ENCODE measurements at regions not wholly inside any gene's neighbourhood (a gene's known extent, or its start where the extent isn't known, plus 50 kb on each side); places are given as distances from the start of the nearest gene placed in this dataset.
"Not testable (repeated sequence)": the region's sequence is repeated elsewhere in the genome, so short reads cannot be mapped to it uniquely, and the experiment has no call there.

DNA sequence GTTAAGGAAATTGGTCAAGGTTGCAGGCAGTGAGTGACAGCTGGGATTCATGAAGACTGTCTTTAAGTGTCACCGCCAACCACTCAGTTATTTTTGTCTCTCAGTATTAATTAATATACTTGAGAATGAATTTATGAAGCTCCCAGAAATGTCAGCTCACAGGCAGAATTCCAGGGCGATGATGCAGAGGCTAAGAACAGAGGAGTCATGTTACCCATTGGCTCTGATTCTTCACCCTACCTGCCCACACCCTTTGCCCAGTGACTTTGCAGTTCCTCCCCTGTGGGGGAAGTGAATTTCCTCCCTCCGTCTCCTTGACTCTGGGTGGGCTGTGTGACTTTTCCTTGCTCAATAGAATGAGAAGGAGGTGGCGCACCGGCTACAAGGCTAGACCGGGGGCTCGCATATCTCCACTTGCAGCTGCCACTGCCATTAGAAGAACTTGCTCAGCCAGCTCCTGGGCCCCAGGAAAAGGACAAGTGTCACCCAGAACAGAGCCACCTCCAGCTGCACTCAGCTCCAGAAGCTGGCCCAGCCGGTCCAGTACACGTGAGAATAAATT, 157.1 kb upstream of the PRKCQ start:
- DNase-seq (ENCODE audit: low read depth, low spot score), result peak; percentile 23

DNA sequence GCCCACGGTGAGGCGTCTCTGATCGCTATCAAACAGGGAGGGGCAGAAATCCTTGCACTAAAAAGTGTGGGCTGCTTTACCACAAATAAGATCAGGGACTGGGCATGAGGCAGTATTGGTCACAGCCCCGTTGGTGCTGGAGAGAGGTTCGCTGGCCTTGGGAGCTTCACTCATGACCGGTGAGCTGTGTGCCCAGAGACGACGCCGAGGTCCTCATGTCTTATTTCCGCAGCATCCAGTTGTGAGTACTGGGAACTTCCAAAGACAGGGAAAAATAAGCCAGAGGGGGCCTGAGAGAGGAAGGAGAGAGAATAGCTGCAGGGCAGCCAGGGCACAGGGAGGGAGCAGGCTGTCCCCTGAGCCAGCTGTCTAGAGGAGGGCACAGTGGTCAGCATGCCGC, 154.2 kb upstream of the PRKCQ start:
- no peak for DNase-seq (ENCODE audit: low read depth, low spot score)

DNA sequence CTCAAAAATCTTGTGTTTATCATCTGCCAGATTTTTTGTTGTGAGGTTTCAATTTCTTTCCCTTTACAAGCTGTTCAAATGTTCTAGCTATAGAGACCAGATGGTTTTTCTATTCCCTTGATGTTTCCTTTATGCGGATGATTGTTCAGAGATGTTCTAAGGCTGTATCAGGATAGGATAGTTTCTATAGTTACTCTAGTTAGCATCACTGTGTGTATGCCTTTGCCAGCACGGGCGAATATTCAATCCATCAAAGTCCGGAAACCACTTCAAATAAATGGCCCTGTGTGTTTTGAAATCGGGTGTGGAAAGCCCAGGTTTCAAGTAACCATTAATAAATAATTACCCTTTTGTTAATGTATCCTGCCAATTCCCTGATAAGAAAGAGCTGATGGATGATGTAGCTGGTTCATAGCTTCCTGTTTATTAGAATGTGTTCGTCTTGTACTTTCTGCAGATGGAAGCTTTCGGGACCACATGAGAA, 149.8 kb upstream of the PRKCQ start:
- DNase-seq (ENCODE audit: low read depth, low spot score), result no peak

DNA sequence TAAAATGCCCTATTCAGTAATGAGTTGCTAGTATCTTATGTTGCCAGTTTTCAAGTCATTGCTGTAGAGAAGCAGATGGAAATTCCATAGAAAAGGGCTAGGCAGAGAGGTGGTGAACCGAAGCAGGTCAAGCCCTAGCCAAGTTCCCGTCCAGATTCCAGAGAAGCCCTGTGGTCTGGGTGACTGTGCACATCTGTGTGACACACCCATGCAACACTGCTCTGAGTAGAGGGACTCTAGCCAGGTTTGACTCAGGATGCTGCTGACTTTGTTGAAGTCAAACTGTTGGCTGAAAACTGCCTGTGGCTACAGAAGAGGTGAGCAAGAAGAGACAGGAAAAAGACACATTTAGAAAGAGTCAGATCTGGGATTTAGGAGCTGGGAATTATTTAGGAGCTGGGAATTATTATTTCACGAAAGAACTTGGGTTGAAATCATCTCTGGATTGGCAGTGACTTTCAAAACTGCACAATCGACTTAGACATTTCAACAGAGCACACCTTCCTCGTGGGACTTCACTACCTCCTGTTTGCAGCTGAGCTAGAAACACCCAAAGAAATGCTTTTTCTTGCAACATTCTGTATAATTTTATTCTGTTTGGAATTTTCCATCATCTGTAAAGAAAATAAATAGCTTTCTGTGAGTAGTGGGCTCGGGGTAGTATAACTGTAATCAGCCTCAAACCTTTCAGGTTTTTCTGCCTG, 149.1 kb upstream of the PRKCQ start:
- no peak for DNase-seq (ENCODE audit: low read depth, low spot score)

DNA sequence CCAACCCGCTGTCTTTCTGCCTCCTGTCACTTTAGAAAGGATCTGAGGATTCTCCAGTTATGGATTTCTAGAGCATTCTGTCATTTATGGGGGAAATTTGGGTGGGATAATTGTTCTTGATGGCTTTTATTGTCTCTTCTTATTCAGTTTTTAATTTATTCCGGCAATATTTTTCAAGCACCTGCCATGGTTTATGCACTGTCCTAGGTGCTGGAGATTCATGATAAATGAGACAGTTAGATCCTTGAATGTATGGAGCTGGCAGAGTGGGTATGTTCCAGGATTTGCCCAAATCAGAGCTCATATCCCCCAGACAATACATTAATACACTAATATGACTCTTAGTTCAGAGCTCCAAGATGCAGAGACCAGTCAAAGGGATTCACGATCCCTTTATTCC, 146.8 kb upstream of the PRKCQ start:
- DNase-seq (ENCODE audit: low read depth, low spot score), result no peak

DNA sequence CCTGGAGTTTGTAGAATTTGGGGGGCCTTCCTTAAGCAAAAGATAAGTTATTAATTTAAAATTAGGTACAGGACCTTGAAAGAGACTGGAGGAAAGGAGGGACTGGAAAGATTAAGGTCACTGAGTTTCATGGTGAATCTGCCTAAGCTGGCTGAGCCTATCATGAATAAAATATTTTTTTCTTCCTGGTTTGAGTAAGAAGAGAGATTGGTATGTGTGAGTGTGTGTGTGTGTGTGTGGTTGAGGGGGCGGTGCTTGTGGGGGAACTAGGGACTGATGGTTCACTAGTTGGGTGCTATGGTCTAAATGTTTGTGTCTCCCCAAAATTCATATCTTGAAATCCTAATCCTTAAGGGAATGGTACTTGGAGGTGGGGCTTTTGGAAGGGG, 142.5 kb upstream of the PRKCQ start:
- DNase-seq (ENCODE audit: low read depth, low spot score), result no peak

GRCh38 chr10:6721964-6722615, 142.0 kb upstream of the PRKCQ start:
- DNase-seq (ENCODE audit: low read depth, low spot score), result no peak

DNA sequence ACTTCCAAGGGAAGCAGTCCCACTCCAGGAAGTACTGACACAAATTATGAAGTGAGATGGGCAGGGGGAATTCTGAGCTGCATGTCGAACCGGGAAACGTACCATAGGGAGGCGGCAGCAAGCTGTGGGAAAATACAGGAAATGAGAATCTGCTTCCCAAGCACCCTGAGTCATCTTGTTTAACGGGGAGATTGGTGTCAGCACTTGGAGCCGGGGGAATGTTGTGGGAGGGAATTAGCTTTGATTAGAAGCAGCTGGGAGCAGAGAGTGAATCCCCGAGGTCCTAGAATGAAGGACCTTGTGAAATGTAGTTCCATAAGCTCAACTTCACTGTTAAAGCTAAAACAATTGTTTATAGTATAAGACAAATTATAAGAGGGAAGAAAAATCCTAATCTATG, 141.4 kb upstream of the PRKCQ start:
- peak; percentile 43 for DNase-seq (ENCODE audit: low read depth, low spot score)

DNA sequence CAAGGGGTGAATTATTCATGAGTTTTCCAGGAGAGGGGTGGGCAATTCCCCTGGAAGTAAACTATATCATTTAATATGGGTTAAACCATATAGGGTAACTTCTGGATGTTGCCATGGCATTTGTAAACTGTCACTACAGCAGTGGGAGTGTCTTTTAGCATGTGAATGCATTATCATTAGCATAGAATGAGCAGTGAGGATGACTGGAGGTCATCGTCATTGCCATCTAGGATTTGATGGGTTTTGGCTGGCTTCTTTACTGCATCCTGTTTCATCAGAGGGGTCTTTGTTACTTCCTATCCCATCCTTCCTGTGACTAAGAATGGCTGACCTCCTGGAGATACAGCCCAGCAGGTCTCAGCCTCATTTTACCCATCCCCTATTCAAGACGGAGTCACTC, 139.5 kb upstream of the PRKCQ start:
- no peak for DNase-seq (ENCODE audit: low read depth, low spot score)

GRCh38 chr10:6718550-6718949, 138.5 kb upstream of the PRKCQ start:
- no peak for DNase-seq (ENCODE audit: low read depth, low spot score)

DNA sequence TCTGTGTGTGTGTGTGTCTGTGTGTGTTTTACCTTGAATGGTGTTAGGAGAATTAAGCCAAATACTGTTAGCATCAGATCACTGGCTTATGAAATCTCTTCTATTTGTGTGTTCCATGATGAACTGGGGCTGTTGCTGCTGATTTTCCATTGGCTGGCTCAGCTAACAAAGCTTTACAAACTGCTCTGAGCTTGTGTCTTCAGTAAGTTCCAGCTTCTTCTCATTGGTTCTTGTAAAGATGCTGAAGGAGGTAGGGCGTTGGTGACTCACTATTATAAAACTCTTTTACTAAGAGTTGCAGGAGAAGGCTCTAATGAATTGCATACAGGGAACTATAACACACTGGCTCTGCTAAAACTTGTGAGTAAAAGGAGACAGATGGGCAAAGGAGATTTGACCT, 136.4 kb upstream of the PRKCQ start:
- DNase-seq (ENCODE audit: low read depth, low spot score), result no peak

DNA sequence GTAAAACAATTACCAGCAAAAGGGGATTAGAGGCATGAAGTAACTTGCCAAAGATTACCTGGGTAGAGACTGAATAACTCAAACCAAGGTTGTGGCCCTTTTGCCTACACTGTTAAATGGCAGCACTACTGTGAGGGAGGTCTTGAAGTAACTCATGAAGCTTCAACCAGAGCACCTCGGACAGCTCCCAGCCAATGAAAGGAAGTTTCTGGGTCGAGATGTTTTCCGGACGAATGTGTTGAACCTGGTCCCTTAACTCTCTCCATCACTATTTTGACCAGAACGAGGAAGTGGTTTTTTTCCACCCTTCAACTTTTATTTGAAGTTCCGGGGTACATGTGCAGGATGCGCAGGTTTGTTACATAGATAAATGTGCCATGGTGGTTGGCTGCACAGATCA, 133.6 kb upstream of the PRKCQ start:
- peak; percentile 16 for DNase-seq (ENCODE audit: low read depth, low spot score)

DNA sequence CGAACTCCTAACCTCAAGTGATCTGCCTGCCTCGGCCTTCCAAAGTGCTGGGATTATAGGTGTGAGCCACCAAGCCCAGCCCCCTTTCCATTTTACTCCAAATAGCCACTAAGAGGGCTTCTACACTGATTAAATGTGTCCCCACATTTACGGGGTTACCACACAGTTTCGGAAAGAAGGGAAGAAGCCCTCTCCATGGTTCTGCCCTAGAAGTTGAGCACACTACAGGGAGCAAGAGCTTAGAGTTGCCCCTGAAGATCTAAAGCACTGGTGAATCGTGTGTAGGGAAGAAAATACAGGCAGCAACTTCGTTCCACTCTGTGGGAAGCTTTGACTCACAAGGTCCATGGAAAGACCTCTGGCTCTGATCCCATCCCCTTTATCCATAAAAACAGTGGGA, 133.0 kb upstream of the PRKCQ start:
- DNase-seq (ENCODE audit: low read depth, low spot score), result no peak

DNA sequence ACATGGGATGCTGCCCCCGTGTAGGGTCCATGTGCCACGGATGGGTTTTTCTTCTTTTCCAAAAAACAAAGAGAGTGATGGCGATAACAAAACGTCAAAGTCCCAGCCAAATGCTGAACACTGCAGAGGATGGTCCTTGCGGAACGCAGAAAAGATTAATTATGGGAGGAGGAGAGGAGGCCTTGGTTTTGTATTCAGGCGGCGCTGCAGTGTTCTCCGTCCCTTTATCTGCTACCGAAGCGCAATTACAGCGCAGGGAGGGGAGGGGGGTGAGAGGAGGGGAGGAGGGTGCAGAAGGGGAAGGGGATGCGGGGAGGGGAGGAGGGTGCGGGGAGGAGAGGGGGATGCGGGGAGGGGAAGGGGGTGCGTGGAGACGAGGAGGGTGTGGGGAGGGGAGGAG, 131.8 kb upstream of the PRKCQ start:
- DNase-seq (ENCODE audit: low read depth, low spot score), result no peak

GRCh38 chr10:6711408-6711841, 131.3 kb upstream of the PRKCQ start:
- DNase-seq (ENCODE audit: low read depth, low spot score), result no peak

- no peak for DNase-seq (ENCODE audit: low read depth, low spot score)
These were observed 127.3 kb upstream of the PRKCQ start for GRCh38 chr10:6707352-6707751.

DNA sequence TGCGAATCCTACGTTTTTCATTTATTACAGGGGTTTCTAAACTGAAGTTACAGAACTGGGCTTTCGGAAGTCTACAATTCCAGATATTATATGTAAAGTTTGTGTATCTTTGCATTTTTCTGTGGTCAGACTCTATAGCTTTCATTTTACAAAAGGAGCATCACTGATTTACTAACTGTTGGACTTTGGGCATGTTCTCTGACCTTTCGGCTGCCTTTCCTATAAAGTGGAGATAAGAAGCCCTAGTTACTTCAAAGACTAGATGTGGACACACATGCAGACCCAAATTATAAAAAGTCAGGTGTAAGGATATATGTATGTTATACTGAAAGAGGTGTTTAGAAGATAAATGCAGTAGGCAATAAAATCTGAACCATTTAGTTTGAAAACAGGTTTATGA, 126.6 kb upstream of the PRKCQ start:
- no peak for DNase-seq (ENCODE audit: low read depth, low spot score)

DNA sequence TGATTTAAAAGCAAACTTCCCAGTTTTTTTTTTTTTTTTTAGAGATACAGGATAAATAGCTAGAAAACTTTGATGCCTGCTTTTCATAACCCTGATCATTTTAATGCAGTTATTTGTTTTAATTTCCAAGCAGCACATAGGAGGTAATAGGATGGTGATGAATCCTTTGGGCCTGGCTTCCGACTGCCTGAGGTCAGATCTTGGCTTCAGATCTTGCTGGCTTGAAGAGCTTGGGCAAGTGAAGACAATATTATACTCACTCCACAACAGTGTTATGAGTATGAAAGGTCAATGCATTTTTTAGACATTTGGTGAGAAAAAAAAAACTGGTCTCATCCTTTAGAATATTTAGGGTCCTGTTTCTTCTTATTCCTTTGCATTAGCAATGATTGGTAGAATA, 124.8 kb upstream of the PRKCQ start:
- no peak for DNase-seq (ENCODE audit: low read depth, low spot score)

- DNase-seq (ENCODE audit: low read depth, low spot score), result not testable (repeated sequence)
These were observed 122.8 kb upstream of the PRKCQ start for GRCh38 chr10:6702833-6703232.

- DNase-seq (ENCODE audit: low read depth, low spot score), result no peak
These were observed 122.0 kb upstream of the PRKCQ start for GRCh38 chr10:6702030-6702429.

- peak; percentile 9 for DNase-seq (ENCODE audit: low read depth, low spot score)
These were observed 121.2 kb upstream of the PRKCQ start for GRCh38 chr10:6701289-6701688.

GRCh38 chr10:6700066-6700465, 120.0 kb upstream of the PRKCQ start:
- no peak for DNase-seq (ENCODE audit: low read depth, low spot score)

- no peak for DNase-seq (ENCODE audit: low read depth, low spot score)
These were observed 119.3 kb upstream of the PRKCQ start for GRCh38 chr10:6699336-6699735.

Data from ELF-1 (cell line).